PC-3 (cell line): ENCODE measurements at regions not wholly inside any gene's neighbourhood (a gene's known extent, or its start where the extent isn't known, plus 50 kb on each side); places are given as distances from the start of the nearest gene placed in this dataset.

Experiments used
- EZH2 ChIP-seq: fragments of 300-600 bp; sonication (generic); IDR thresholded peaks from one replicate; pipeline ENCODE4 v1.6.1; 2017; ENCODE audit warnings: antibody characterized with exemption, mild to moderate bottlenecking, low read length; ENCODE audit not compliant: unreplicated experiment
- EZH2phosphoT487 ChIP-seq: fragments of 300-600 bp; sonication (generic); IDR thresholded peaks from 2 replicates; pipeline ENCODE4 v1.6.1; 2018; ENCODE audit warnings: mild to moderate bottlenecking, antibody characterized with exemption, low read length, borderline replicate concordance
- TF ChIP-seq, protein P1 (sequence below): fragments of 300-600 bp; sonication (generic); conservative IDR thresholded peaks from 2 replicates; pipeline ENCODE4 v1.5.1; 2017; ENCODE audit warnings: antibody characterized with exemption, low read depth, mild to moderate bottlenecking, low read length

DNA sequence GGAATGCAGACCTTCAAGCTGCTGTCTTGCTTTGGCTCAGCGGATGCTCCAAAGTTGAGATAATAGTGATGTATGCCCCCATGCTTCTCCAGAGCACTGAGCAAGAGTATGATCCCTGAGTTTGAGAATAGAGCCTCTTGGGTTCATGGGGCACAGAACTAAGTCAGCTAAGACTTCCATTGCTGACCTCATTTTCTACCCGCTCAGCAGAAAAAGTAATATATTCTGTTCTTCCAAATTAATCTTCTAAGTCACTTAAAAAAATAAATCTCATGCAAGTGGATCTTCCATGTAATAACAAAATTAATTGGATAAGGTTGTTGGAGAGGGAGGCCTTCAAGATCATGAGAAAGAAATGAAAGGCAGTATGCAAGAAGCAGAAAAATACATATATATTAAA lies 483.9 kb downstream of the DNAH5 start:
- TF ChIP-seq, protein P1, sequence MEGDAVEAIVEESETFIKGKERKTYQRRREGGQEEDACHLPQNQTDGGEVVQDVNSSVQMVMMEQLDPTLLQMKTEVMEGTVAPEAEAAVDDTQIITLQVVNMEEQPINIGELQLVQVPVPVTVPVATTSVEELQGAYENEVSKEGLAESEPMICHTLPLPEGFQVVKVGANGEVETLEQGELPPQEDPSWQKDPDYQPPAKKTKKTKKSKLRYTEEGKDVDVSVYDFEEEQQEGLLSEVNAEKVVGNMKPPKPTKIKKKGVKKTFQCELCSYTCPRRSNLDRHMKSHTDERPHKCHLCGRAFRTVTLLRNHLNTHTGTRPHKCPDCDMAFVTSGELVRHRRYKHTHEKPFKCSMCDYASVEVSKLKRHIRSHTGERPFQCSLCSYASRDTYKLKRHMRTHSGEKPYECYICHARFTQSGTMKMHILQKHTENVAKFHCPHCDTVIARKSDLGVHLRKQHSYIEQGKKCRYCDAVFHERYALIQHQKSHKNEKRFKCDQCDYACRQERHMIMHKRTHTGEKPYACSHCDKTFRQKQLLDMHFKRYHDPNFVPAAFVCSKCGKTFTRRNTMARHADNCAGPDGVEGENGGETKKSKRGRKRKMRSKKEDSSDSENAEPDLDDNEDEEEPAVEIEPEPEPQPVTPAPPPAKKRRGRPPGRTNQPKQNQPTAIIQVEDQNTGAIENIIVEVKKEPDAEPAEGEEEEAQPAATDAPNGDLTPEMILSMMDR: no peak
- no peak for TF ChIP-seq EZH2
- no peak for TF ChIP-seq EZH2phosphoT487
